GM18502 (cell line): ENCODE measurements at regions not wholly inside any gene's neighbourhood (a gene's known extent, or its start where the extent isn't known, plus 50 kb on each side); places are given as distances from the start of the nearest gene placed in this dataset.
"Not testable (repeated sequence)": the region's sequence is repeated elsewhere in the genome, so short reads cannot be mapped to it uniquely, and the experiment has no call there.

Source experiments
- ATAC-seq: cut with Tn5 transposase; IDR thresholded peaks from one replicate; pipeline ENCODE4 v1.9.1; 2021; ENCODE audit warnings: mild to moderate bottlenecking; ENCODE audit not compliant: unreplicated experiment, poor library complexity

DNA sequence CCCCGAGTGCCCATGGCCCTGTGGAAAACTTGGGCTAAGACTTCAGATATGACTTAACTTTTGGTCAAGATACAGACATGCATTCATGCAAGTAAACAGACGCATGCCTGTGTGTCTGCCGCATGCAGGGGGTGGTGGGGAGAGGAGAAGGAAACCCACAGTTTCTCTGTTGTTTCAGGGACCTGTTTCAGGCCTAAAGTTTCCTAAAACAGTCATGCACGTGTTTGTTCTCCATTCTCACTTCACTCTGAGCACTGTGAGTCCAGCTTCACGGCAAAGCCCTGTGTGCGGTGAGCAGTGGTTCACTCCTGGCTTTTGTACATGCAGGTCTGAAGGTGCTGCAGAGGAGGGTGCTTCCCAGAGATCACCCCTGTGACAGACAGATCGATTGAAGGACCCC lies 158.7 kb downstream of the FOXL1 start:
- no peak for ATAC-seq

- not testable (repeated sequence) for ATAC-seq
These were observed 160.0 kb downstream of the FOXL1 start for GRCh38 chr16:86738322-86738721.

- no peak for ATAC-seq
These were observed 160.8 kb downstream of the FOXL1 start for GRCh38 chr16:86739178-86739577.

DNA sequence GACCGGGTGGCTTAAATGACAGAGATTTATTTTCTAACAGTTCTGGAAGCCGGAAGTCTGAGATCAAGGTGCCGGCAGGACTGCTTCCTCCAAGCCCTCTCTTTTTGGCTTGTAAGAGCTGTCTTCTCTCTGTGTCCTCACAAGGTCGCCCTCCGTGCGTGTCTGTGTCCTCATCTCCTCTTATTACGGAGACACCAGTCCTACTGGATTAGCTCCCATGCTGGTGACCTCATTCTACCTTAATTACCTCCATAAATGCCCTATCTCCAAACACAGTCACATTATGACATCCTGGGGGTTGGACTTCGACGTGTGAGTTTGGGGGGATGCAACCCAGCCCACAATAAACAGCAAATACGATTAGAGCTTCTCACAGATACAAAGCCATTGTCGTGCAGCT lies 161.5 kb downstream of the FOXL1 start:
- ATAC-seq, result no peak

- ATAC-seq, result no peak
These were observed 161.9 kb downstream of the FOXL1 start for GRCh38 chr16:86740298-86740697.

- no peak for ATAC-seq
These were observed 162.8 kb downstream of the FOXL1 start for GRCh38 chr16:86740906-86741799.

- ATAC-seq, result no peak
These were observed 169.4 kb downstream of the FOXL1 start for GRCh38 chr16:86747761-86748160.

GRCh38 chr16:86748652-86749051 lies 170.3 kb downstream of the FOXL1 start:
- no peak for ATAC-seq

DNA sequence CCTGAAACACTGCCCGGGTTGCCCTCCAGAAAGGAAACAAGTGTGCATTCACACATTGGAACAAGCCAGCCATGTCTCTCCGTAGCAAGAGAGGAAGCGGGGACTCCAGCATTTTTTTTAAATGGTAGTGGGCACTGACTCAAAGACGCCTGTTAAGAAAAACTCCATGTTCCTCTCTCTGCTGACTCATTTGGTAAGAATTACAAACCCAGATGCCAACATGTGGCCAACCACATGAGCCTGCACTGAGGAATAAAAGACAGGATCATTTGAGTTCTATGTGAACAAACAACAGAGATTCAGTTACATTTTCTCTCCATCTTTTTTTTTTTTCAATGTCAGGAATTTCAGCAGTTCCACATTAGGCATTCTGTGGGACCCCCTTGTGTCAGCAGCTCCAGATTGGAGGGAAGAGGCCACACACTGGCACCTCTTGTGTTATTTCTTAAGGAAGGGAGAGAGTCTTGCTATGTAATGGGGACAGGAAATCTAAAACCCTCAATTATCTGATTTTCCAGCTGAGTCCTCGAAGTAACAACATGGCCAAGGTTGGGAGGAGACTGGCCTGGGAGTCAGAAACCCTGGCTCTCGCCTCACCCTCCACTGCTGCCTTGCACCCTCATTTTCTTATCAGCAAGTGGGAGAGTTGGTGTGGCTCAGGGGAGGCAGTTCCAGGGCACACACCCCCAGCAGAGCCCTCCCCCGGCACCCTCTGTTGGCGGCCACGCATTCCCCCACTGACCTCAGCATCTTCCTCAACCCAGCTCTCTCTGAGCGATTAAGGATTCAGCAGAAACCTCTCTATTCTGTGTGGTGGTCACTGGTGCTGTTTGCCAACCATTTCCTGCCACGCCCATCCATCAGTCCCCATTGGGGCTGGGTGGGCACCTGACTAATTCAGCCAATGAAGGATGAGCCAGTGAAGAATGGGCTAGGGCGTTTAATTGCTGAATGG lies 173.0 kb downstream of the FOXL1 start:
- no peak for ATAC-seq

GRCh38 chr16:86752582-86753175 lies 174.3 kb downstream of the FOXL1 start:
- no peak for ATAC-seq

- no peak for ATAC-seq
These were observed 175.1 kb downstream of the FOXL1 start for GRCh38 chr16:86753399-86753798.

GRCh38 chr16:86755571-86756006 lies 177.2 kb downstream of the FOXL1 start:
- ATAC-seq, result no peak

DNA sequence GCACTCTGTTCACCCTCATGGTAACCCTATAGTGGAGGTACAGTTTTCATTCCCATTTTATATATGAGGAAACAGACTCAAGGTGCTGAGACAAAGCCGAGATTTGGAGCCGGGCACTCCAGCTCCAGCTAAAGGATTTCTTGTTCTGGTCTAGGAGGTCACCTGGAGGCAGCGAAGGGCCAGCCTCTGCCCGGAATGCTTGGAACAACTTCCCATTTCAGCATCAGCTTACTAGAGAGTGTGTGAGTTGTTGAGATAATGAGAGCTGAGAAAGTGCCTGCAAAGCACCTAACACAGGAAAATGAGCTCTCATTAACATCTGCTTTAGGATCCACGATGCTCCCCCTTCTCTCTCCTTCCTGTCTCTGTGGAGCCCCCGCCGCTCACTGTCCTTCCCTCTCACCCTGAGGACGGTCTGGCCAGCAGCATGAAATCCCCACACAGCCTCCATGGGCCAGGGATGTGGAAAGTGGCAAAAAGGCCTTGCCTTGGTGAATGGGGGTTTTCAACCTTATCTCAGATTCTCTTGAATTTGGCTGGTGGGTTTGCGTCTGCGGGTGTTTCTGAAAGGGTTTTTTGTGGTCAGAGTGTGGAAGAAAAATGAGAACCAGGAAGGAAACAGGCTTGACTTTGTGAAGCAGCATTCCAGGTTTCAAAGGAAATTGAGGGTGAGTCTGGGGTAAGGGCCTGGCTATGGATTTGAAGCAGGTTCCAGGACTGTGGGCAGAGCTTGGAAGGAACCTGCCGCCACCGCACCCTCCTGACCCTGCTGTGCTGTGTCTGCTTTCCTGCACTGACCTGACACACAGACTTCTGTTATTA lies 178.7 kb downstream of the FOXL1 start:
- no peak for ATAC-seq

DNA sequence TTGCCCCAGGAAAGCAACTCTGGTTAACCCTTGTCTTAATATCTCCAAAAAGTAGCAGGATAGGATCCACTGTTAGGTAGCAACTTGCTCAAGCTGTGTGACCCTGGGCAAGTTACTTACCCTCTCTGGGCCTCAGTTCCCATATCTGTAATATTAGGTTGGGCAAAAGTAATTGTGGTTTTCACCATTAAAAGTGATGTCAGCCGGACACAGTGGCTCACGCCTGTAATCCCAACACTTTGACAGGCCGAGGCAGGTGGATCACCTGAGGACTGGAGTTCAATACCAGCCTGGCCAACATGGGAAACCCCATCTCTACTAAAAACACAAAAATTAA lies 179.3 kb downstream of the FOXL1 start:
- ATAC-seq, result no peak

DNA sequence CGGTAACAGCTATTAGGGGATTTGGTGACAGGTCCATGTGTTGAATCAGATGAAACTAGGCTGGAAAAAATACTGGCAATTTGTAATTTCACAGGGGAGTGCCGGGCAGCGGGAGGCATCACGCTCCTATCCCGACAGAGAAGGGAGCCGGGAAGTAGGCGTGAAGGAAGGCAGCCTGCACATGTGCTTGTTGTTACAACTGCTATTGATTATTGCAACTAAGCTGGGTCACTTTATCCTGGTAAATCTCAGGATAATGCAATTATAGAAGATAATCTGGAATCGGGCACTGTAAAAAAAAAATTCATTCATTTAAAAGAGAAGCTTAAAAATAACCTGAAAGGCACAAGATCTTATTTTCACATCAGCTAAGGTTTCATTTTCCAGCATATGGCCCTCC lies 180.6 kb downstream of the FOXL1 start:
- ATAC-seq, result no peak

DNA sequence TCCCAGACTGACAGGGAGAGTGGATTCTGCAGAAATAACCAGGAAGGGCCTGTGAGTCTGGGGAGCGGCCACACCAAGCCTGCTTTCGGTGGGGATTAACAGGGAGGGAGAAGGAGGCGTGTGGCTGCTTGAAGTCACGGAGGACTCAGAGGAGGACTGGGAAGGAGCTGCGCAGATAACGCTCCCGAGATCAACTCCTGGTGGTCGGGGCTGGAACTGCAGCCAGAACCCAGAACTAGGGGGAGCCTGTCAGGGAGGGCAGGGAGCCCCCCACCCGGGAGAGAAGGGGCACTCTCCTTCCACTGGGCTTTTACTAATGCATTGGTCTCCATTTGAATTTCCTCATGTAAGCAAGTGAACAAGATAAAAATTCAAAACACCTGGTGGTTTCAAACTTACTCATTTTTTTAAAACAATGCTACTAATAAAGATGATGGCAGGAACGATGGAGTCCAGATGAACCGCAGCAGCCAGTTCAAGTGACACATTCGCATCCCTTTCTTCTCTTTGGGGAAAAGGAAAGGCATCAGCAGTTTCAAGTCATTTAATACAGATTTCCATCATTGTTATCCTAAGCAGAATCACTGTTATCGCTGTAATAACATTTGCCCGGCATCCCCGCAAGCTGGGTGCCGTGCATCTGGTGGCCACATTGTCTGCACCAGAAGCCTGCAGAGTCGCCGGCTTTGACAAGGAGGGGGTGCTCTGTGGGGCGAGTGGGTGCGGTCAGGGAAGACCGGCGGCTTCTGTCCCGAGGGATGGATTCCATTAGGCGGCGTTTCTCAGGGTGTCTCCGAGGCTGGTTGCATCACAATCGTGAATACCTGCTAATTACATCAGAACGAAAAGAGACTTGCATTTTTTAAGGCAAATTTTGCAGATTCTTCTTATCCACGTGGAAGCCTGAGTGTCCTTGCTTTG lies 183.0 kb downstream of the FOXL1 start:
- ATAC-seq, result no peak

DNA sequence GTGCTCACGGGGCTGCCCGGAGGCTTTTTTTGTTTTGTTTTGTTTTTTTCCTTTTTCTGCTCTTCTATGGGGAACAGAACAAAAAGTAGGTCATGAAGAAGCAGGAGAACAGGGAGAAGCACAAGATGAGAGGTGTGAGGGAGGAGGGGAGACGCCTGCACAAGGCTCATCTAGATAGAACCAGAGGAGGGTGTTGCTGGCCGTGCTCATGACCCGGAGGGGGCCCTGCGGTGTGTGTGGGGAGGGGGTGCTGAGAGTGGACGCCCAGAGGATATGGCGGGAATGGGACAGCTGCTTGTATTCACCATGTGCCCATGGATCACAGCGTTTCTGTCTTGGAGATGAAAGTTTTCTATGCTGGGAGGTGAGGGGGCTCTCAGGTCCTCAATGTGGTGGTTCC lies 183.7 kb downstream of the FOXL1 start:
- ATAC-seq, result no peak

- no peak for ATAC-seq
These were observed 185.5 kb downstream of the FOXL1 start for GRCh38 chr16:86763819-86764218.

DNA sequence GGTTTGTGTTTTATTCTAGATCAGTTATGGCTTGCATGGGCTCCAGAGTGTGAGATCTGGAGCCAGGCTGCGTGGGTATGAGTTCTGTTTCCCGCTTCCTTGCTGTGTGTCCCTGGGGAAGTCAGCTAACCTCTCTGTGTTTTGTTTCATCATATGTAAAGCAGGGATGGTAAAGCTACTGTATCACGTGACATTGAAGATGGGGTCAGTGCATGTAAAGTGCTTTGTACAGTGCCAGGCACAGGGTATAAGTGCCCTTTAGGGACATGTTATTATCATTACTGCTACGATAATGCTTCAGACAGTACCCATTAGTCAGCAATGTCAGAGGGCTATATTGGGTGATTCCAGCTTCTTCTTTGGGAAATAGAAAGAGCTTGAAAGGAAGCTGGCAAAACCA lies 186.2 kb downstream of the FOXL1 start:
- ATAC-seq, result no peak
